ENCODE measurements at regions not wholly inside any gene's neighbourhood (a gene's known extent, or its start where the extent isn't known, plus 50 kb on each side); places are given as distances from the start of the nearest gene placed in this dataset.

DNA sequence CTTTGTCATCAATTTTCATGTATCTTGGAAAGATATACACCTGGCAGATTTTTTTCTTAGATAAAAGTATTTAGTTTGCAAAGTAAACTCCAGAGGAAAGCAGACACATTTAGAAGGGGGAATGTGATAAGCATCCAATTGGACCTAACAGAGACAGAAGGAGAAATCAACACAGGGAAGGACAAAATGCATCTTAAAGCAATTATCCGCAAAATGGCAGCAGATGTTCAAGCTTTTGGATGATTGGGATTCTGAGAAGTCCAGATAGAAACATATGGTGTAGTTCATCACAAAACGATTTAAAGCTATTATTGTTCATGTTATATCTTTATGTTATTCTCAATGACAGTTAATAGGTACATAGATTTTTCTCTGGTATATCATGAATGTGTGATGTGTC, 1153.1 kb upstream of the B3GALT2 start:
- no peak for TF ChIP-seq EZH2 (IDR thresholded peaks at IDR 0.05; ENCODE audit: borderline replicate concordance, low read length)
- TF ChIP-seq CTCF (IDR thresholded peaks at IDR 0.05; ENCODE audit: low read length), result no peak
